GM12874 (cell line): ENCODE measurements at regions not wholly inside any gene's neighbourhood (a gene's known extent, or its start where the extent isn't known, plus 50 kb on each side); places are given as distances from the start of the nearest gene placed in this dataset.

Experiments
- CTCF ChIP-seq: IDR thresholded peaks from 2 replicates; pipeline ENCODE4 v1.5.1; 2011; ENCODE audit warnings: low read depth, mild to moderate bottlenecking, control low read depth, low read length, moderate library complexity; ENCODE audit not compliant: insufficient read depth

- TF ChIP-seq CTCF, result no peak
These were observed 296.1 kb upstream of the CLINT1 start for GRCh38 chr5:158155067-158155466.

- TF ChIP-seq CTCF, result no peak
These were observed 295.5 kb upstream of the CLINT1 start for GRCh38 chr5:158154226-158155005.

- no peak for TF ChIP-seq CTCF
These were observed 294.6 kb upstream of the CLINT1 start for GRCh38 chr5:158153508-158153907.

- no peak for TF ChIP-seq CTCF
These were observed 293.2 kb upstream of the CLINT1 start for GRCh38 chr5:158152136-158152535.

- no peak for TF ChIP-seq CTCF
These were observed 288.3 kb upstream of the CLINT1 start for GRCh38 chr5:158147227-158147626.

- TF ChIP-seq CTCF, result no peak
These were observed 286.9 kb upstream of the CLINT1 start for GRCh38 chr5:158145827-158146226.

- no peak for TF ChIP-seq CTCF
These were observed 284.1 kb upstream of the CLINT1 start for GRCh38 chr5:158143081-158143480.

- TF ChIP-seq CTCF, result no peak
These were observed 283.2 kb upstream of the CLINT1 start for GRCh38 chr5:158142156-158142555.
